CD14-positive monocyte (primary cell): ENCODE measurements at regions not wholly inside any gene's neighbourhood (a gene's known extent, or its start where the extent isn't known, plus 50 kb on each side); places are given as distances from the start of the nearest gene placed in this dataset.

Source experiments
- DNase-seq, 3 donors: peaks; one replicate each; pipeline ENCODE4 v3.0.0-alpha.2; 2011 to 2022
- H2AFZ ChIP-seq: 2 replicates; pipeline ENCODE4 v1.6.0; 2012; ENCODE audit warnings: mild to moderate bottlenecking, low read depth, low read length, inconsistent platforms; ENCODE audit not compliant: insufficient read depth, poor library complexity, severe bottlenecking
- H3K27ac ChIP-seq, 2 donors: 1 replicate in 1 of 2; 2 replicates in 1 of 2; pipeline ENCODE4 v1.5.1; 2012 to 2013; ENCODE audit warnings: low read length in 2 of 2, control low read depth in 1 of 2, inconsistent platforms in 1 of 2, low read depth in 1 of 2, mild to moderate bottlenecking in 1 of 2
- H3K27me3 ChIP-seq, 2 donors: one replicate each; pipeline versions ENCODE4 v1.6.0 to v1.6.1; 2011 to 2013; ENCODE audit warnings: low read length in 2 of 2; ENCODE audit not compliant: control insufficient read depth in 2 of 2, insufficient read depth in 2 of 2
- H3K36me3 ChIP-seq, 2 donors: replicated peaks in 1 of 2; 1 replicate in 1 of 2; 2 replicates in 1 of 2; pipeline versions ENCODE4 v1.5.1 to v1.6.1; 2012 to 2013; ENCODE audit warnings: low read length in 2 of 2, control low read depth in 1 of 2, inconsistent platforms in 1 of 2, mild to moderate bottlenecking in 1 of 2; ENCODE audit not compliant: insufficient read depth in 2 of 2, control insufficient read depth in 1 of 2
- H3K4me1 ChIP-seq, 2 donors: 1 replicate in 1 of 2; 2 replicates in 1 of 2; pipeline versions ENCODE4 v1.5.1 to v1.6.1; 2012 to 2013; ENCODE audit warnings: low read length in 2 of 2, control low read depth in 1 of 2, inconsistent platforms in 1 of 2, mild to moderate bottlenecking in 1 of 2, moderate library complexity in 1 of 2; ENCODE audit not compliant: insufficient read depth in 2 of 2, control insufficient read depth in 1 of 2
- H3K4me2 ChIP-seq: replicated peaks from 2 replicates; pipeline ENCODE3; 2012; ENCODE audit warnings: low read length, moderate library complexity, mild to moderate bottlenecking; ENCODE audit not compliant: poor library complexity, severe bottlenecking; ENCODE audit errors: extremely low read depth
- H3K4me3 ChIP-seq, 3 experiments: fragments of 200-600 bp in 1 of 3; sonication (generic) in 1 of 3; replicated peaks in 1 of 3; 1 replicate in 2 of 3; 2 replicates in 1 of 3; pipeline ENCODE4 v1.5.1; 2011 to 2013; ENCODE audit warnings: low read length in 3 of 3, mild to moderate bottlenecking in 3 of 3, control low read depth in 2 of 3, low read depth in 2 of 3, inconsistent platforms in 1 of 3, moderate library complexity in 1 of 3
- H3K79me2 ChIP-seq: 2 replicates; pipeline ENCODE4 v1.6.0; 2012; ENCODE audit warnings: mild to moderate bottlenecking, control low read depth, inconsistent platforms, low read length, moderate library complexity; ENCODE audit not compliant: insufficient read depth
- H3K9ac ChIP-seq: 2 replicates; pipeline ENCODE4 v1.6.0; 2017; ENCODE audit warnings: low read length, mild to moderate bottlenecking; ENCODE audit not compliant: insufficient read depth, poor library complexity, severe bottlenecking
- H3K9me3 ChIP-seq, 2 donors: replicated peaks in 1 of 2; 1 replicate in 1 of 2; 2 replicates in 1 of 2; pipeline versions ENCODE4 v1.5.1 to v1.6.1; 2012 to 2013; ENCODE audit warnings: low read length in 2 of 2, control low read depth in 1 of 2; ENCODE audit not compliant: control insufficient read depth in 1 of 2, insufficient read depth in 1 of 2
- H4K20me1 ChIP-seq: 2 replicates; pipeline ENCODE4 v1.6.0; 2012; ENCODE audit warnings: mild to moderate bottlenecking, low read length, control low read depth, moderate library complexity; ENCODE audit not compliant: insufficient read depth
- H3K27ac Mint-ChIP-seq, 7 donors: one replicate each; pipeline ENCODE4 v1.8.0; 2020; ENCODE audit warnings: mild to moderate bottlenecking in 7 of 7, mixed read lengths in 7 of 7, moderate library complexity in 6 of 7, inconsistent platforms in 2 of 7
- H3K27me3 Mint-ChIP-seq, 3 donors: one replicate each; pipeline ENCODE4 v1.8.0; 2021 to 2022; ENCODE audit warnings: low read depth in 3 of 3, mild to moderate bottlenecking in 3 of 3, mixed read lengths in 3 of 3, moderate library complexity in 3 of 3, inconsistent platforms in 1 of 3
- H3K36me3 Mint-ChIP-seq, 2 donors: one replicate each; pipeline ENCODE4 v1.8.0; 2020; ENCODE audit warnings: mixed read lengths in 2 of 2, inconsistent platforms in 1 of 2, mild to moderate bottlenecking in 1 of 2
- H3K4me1 Mint-ChIP-seq: one replicate; pipeline ENCODE4 v1.8.0; 2020; ENCODE audit warnings: mild to moderate bottlenecking, mixed read lengths
- H3K4me3 Mint-ChIP-seq, 2 donors: one replicate each; pipeline ENCODE4 v1.8.0; 2020; ENCODE audit warnings: mild to moderate bottlenecking in 2 of 2, mixed read lengths in 2 of 2, moderate library complexity in 1 of 2
- H3K9me3 Mint-ChIP-seq, 7 donors: one replicate each; pipeline ENCODE4 v1.8.0; 2020 to 2022; ENCODE audit warnings: mixed read lengths in 7 of 7, mild to moderate bottlenecking in 6 of 7, moderate library complexity in 6 of 7, inconsistent platforms in 2 of 7
- CTCF ChIP-seq: fragments of 200-600 bp; IDR thresholded peaks from one replicate; pipeline ENCODE4 v1.8.0; 2022; ENCODE audit warnings: antibody characterized with exemption, mild to moderate bottlenecking
- WGBS: methylation state at CpG from one replicate; pipeline ENCODE4 v1.1.5; 2013; ENCODE audit warnings: missing lambda C conversion rate; ENCODE audit not compliant: insufficient coverage; 5-methylcytosine and 5-hydroxymethylcytosine counted together
- intact Hi-C, 2 donors: fragments of 100-400 bp; cut with micrococcal nuclease; formaldehyde crosslinking; loops; one replicate each; pipeline versions ENCODE4 v1.15.0 to v1.15.1; 2023

- Histone ChIP-seq H3K4me3 (no peak overlapping the region), H3K27ac (no peak overlapping the region), H3K27me3 (no peaks in the 10 kb centered on the region), H2AFZ (no peak overlapping the region), H3K36me3 (no peaks in the 10 kb centered on the region), H3K4me2 (no peak overlapping the region), H3K79me2 (no peaks in the 10 kb centered on the region), H3K9ac (no peak overlapping the region), H4K20me1 (no peaks in the 10 kb centered on the region), H3K9me3 (no peaks in the 10 kb centered on the region), H3K4me1 (no peaks in the 10 kb centered on the region)
- Mint-ChIP-seq H3K36me3 (no peaks in the 10 kb centered on the region), H3K4me1 (no peaks in the 10 kb centered on the region), H3K27me3 (peaks cover 0 to 2% (median 0%) of the 10 kb centered on the region in 3 donors), H3K4me3 (no peak overlapping the region), H3K27ac (no peak overlapping the region), H3K9me3 (no peaks in the 10 kb centered on the region)
- DNase-seq, result no peak
- intact Hi-C loops, result no loop called here
- TF ChIP-seq CTCF, result no peak
- no CpG with 5 or more reads among the region's 1 CpG for WGBS
Observed at GRCh38 chr4:173696551-173696950, 166.5 kb upstream of the HAND2 start.

GRCh38 chr4:173696011-173696410 lies 166.0 kb upstream of the HAND2 start:
- WGBS, result no CpG with 5 or more reads among the region's 5 CpGs
- H3K36me3 ChIP-seq, result no peaks in the 10 kb centered on the region
- H3K9ac ChIP-seq, result no peak overlapping the region
- no peak for TF ChIP-seq CTCF
- no peak overlapping the region for H3K4me2 ChIP-seq
- H2AFZ ChIP-seq, result no peak overlapping the region
- H3K4me3 ChIP-seq, result no peak overlapping the region
- H3K4me1 Mint-ChIP-seq, result no peaks in the 10 kb centered on the region
- DNase-seq, result no peak
- H3K4me1 ChIP-seq, result no peaks in the 10 kb centered on the region
- H3K27me3 Mint-ChIP-seq, result peaks cover 0 to 2% (median 0%) of the 10 kb centered on the region in 3 donors
- intact Hi-C loops, result no loop called here
- no peak overlapping the region for H3K27ac ChIP-seq
- no peaks in the 10 kb centered on the region for H3K9me3 ChIP-seq
- H3K9me3 Mint-ChIP-seq, result no peaks in the 10 kb centered on the region
- H3K79me2 ChIP-seq, result no peaks in the 10 kb centered on the region
- no peak overlapping the region for H3K4me3 Mint-ChIP-seq
- no peaks in the 10 kb centered on the region for H3K27me3 ChIP-seq
- H3K27ac Mint-ChIP-seq, result no peak overlapping the region
- H4K20me1 ChIP-seq, result no peaks in the 10 kb centered on the region
- H3K36me3 Mint-ChIP-seq, result no peaks in the 10 kb centered on the region
